ENCODE measurements at regions not wholly inside any gene's neighbourhood (a gene's known extent, or its start where the extent isn't known, plus 50 kb on each side); places are given as distances from the start of the nearest gene placed in this dataset.

DNA sequence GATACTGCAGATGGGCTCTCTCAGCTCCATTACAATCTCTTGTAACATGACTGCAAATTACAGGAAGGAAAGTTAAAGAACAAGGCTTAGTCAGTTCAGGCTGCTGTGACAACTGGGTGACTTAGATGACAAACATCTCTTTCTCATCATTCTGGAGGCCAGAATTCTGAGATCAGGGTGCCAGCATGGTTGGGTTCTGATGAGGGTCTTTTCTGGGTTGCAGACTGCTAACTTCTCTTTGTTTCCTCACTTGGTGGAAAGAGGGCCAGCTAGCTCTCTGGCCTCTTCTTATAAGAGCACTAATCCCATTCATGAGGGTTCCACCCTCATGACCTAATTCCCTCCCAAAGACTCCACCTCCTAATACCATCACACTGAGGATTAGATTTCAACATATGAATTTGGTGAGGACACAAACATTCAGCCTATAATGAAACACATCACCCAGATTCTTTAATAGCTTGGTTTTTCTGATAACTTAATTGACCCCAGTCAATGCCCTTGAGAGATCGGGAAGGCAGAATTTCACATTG is 73.6 kb upstream of the MAMDC2 start:
- WGBS (ENCODE audit: insufficient coverage) = no CpG with 5 or more reads among the region's 1 CpG
- DNase-seq = no peak
- Histone ChIP-seq H3K4me3 (ENCODE audit: control insufficient read depth in 1 of 7, extremely low read depth in 1 of 7, insufficient read depth in 4 of 7, low read depth in 2 of 7, low read length in 6 of 7) (no peak overlapping the region), H3K9me3 (ENCODE audit: control extremely low read depth in 1 of 5, control insufficient read depth in 4 of 5, insufficient read depth in 2 of 5, low read depth in 1 of 5, low read length in 4 of 5) (no peaks in the 10 kb centered on the region), H3K27ac (ENCODE audit: insufficient read depth in 1 of 2, low read depth in 1 of 2, low read length in 2 of 2, poor library complexity in 1 of 2, severe bottlenecking in 2 of 2) (no peak overlapping the region), H3K4me1 (ENCODE audit: control extremely low read depth in 1 of 4, control insufficient read depth in 4 of 4, insufficient read depth in 4 of 4, low read length in 3 of 4) (peaks cover 0 to 12% (median 0%) of the 10 kb centered on the region in 4 experiments), H3K27me3 (replicated peaks in 2 of 5; ENCODE audit: control insufficient read depth in 4 of 5, insufficient read depth in 5 of 5, low read length in 4 of 5) (peaks cover 0 to 2% (median 0%) of the 10 kb centered on the region in 5 experiments), H3K36me3 (ENCODE audit: control insufficient read depth in 4 of 4, insufficient read depth in 4 of 4, low read length in 3 of 4) (no peaks in the 10 kb centered on the region)
- CTCF ChIA-PET = interaction anchor here (0.6 to 9.4 kb wide), 8 partner anchors 11 to 775 kb away, joined by 3 to 185 read pairs (median 5); no protein-coding TSS in a partner anchor
- POLR2A ChIA-PET = no interaction called here

DNA sequence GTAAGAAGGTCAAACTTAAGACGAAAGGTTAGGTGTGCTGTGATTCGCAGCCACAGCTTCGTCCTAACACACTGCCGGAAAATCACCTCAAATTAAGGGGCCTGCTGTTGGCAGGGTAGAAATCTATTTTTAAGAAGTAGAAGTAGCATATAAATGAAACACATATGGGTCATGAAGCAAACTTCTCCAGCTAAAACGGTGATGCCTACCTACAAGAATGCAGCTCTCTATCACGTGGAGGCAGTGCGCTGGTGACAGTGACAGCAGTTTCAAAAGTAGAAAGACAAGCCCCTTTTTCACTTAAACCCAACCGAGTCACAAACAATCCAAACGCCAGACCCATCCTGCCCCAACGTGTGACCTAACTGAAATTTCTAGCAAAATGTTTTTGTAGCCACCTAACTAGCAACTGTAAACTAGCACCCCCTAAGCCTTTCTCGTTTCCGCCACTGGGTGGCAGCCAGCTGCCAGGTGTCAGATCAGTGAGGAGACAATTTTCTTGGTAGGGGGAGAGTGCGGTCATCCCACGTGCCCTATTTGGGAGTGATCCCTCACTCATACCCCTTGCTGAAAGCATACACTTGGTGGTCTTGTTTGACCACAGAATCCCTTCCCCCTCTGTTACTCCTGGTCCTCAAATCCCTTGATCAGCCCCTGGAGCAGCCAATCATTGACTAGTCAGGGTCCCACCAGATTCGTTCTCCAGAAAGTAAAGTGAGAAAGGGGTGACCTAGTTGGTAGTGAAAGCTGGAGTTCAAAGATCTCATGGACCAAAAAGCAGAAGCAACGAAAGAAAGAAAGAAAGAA is 71.8 kb upstream of the MAMDC2 start:
- Histone ChIP-seq H3K36me3 (ENCODE audit: control insufficient read depth in 4 of 4, insufficient read depth in 4 of 4, low read length in 3 of 4) (no peaks in the 10 kb centered on the region), H3K27ac (ENCODE audit: insufficient read depth in 1 of 2, low read depth in 1 of 2, low read length in 2 of 2, poor library complexity in 1 of 2, severe bottlenecking in 2 of 2) (no peak overlapping the region), H3K27me3 (replicated peaks in 2 of 5; ENCODE audit: control insufficient read depth in 4 of 5, insufficient read depth in 5 of 5, low read length in 4 of 5) (peaks cover 0 to 2% (median 0%) of the 10 kb centered on the region in 5 experiments), H3K4me3 (ENCODE audit: control insufficient read depth in 1 of 7, extremely low read depth in 1 of 7, insufficient read depth in 4 of 7, low read depth in 2 of 7, low read length in 6 of 7) (no peak overlapping the region), H3K9me3 (ENCODE audit: control extremely low read depth in 1 of 5, control insufficient read depth in 4 of 5, insufficient read depth in 2 of 5, low read depth in 1 of 5, low read length in 4 of 5) (no peaks in the 10 kb centered on the region), H3K4me1 (ENCODE audit: control extremely low read depth in 1 of 4, control insufficient read depth in 4 of 4, insufficient read depth in 4 of 4, low read length in 3 of 4) (peaks cover 0 to 12% (median 0%) of the 10 kb centered on the region in 4 experiments)
- CTCF ChIA-PET = interaction anchor here (0.9 to 9.4 kb wide), 18 partner anchors 9 to 631 kb away, joined by 3 to 185 read pairs (median 3); no protein-coding TSS in a partner anchor
- POLR2A ChIA-PET = interaction anchor here (0.6 to 1.2 kb wide), 3 partner anchors 19 to 139 kb away, joined by 4 to 5 read pairs (median 5); no protein-coding TSS in a partner anchor
- peak; percentile 57 to 83 (median 75) for DNase-seq
- WGBS (ENCODE audit: insufficient coverage) = 66% methylated on average over 10 of the region's 16 CpGs

DNA sequence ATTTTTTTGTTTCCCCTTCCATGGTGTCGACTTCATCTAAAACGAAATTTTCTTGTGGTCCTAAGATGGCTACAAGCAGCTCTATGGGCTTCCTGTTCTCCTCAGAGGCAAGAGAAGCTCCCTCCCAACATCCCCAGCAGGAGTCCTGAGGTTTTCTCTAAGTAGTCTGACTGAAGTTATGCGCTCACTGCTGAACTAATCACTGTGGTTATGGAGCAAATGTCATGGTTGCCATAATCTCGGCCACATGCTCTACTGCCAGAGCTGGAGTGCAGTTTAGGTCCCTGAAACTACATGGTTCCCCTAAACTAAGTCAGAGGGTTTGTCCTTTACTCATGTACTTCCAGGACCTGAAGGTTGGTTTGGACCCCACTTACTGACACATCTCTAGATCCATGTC is 68.0 kb upstream of the MAMDC2 start:
- Histone ChIP-seq H3K27me3 (replicated peaks in 2 of 5; ENCODE audit: control insufficient read depth in 4 of 5, insufficient read depth in 5 of 5, low read length in 4 of 5) (peaks cover 0 to 2% (median 0%) of the 10 kb centered on the region in 5 experiments), H3K4me1 (ENCODE audit: control extremely low read depth in 1 of 4, control insufficient read depth in 4 of 4, insufficient read depth in 4 of 4, low read length in 3 of 4) (peaks cover 0 to 12% (median 0%) of the 10 kb centered on the region in 4 experiments), H3K4me3 (ENCODE audit: control insufficient read depth in 1 of 7, extremely low read depth in 1 of 7, insufficient read depth in 4 of 7, low read depth in 2 of 7, low read length in 6 of 7) (no peak overlapping the region), H3K36me3 (ENCODE audit: control insufficient read depth in 4 of 4, insufficient read depth in 4 of 4, low read length in 3 of 4) (no peaks in the 10 kb centered on the region), H3K9me3 (ENCODE audit: control extremely low read depth in 1 of 5, control insufficient read depth in 4 of 5, insufficient read depth in 2 of 5, low read depth in 1 of 5, low read length in 4 of 5) (peaks cover 0 to 2% (median 0%) of the 10 kb centered on the region in 5 experiments), H3K27ac (ENCODE audit: insufficient read depth in 1 of 2, low read depth in 1 of 2, low read length in 2 of 2, poor library complexity in 1 of 2, severe bottlenecking in 2 of 2) (no peak overlapping the region)
- ChIA-PET POLR2A (interaction anchor here (0.6 kb wide), 1 partner anchor 1277 kb away, joined by 4 read pairs; no protein-coding TSS in a partner anchor), CTCF (interaction anchor here (5.2 kb wide), 1 partner anchor 137 kb away, joined by 72 read pairs; no protein-coding TSS in a partner anchor)
- no peak for DNase-seq
- 70% methylated on average over 4 of the region's 4 CpGs for WGBS (ENCODE audit: insufficient coverage)

DNA sequence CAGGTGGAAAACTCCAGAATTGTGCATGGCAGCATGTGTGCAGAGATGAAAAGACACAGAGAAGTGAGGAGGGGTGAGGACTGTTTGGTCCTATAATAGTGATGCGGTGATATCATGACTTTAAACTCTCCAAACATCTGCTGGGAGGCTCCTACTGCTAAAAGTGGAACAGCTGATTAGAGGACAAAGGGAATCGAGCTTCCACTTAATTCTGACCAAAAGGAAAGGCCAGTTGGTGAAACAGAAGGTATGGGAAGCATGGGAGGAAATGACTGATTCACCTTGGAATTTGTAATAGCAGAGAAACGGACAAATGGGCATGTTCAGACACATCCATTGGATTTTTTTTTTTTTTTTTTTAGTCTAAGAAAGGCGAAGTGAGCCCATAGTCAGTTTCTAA is 67.5 kb upstream of the MAMDC2 start:
- 65% methylated on average over 2 of the region's 4 CpGs for WGBS (ENCODE audit: insufficient coverage)
- peaks cover 0 to 2% (median 0%) of the 10 kb centered on the region in 5 experiments for H3K9me3 ChIP-seq (ENCODE audit: control extremely low read depth in 1 of 5, control insufficient read depth in 4 of 5, insufficient read depth in 2 of 5, low read depth in 1 of 5, low read length in 4 of 5)
- no peaks in the 10 kb centered on the region for H3K36me3 ChIP-seq (ENCODE audit: control insufficient read depth in 4 of 4, insufficient read depth in 4 of 4, low read length in 3 of 4)
- no peak overlapping the region for H3K27ac ChIP-seq (ENCODE audit: insufficient read depth in 1 of 2, low read depth in 1 of 2, low read length in 2 of 2, poor library complexity in 1 of 2, severe bottlenecking in 2 of 2)
- peaks cover 0 to 2% (median 0%) of the 10 kb centered on the region in 5 experiments for H3K27me3 ChIP-seq (replicated peaks in 2 of 5; ENCODE audit: control insufficient read depth in 4 of 5, insufficient read depth in 5 of 5, low read length in 4 of 5)
- H3K4me3 ChIP-seq (ENCODE audit: control insufficient read depth in 1 of 7, extremely low read depth in 1 of 7, insufficient read depth in 4 of 7, low read depth in 2 of 7, low read length in 6 of 7) = no peak overlapping the region
- ChIA-PET CTCF (interaction anchor here (5.2 kb wide), 1 partner anchor 136 kb away, joined by 72 read pairs; no protein-coding TSS in a partner anchor), POLR2A (no interaction called here)
- DNase-seq = no peak
- peaks cover 0 to 12% (median 0%) of the 10 kb centered on the region in 4 experiments for H3K4me1 ChIP-seq (ENCODE audit: control extremely low read depth in 1 of 4, control insufficient read depth in 4 of 4, insufficient read depth in 4 of 4, low read length in 3 of 4)

DNA sequence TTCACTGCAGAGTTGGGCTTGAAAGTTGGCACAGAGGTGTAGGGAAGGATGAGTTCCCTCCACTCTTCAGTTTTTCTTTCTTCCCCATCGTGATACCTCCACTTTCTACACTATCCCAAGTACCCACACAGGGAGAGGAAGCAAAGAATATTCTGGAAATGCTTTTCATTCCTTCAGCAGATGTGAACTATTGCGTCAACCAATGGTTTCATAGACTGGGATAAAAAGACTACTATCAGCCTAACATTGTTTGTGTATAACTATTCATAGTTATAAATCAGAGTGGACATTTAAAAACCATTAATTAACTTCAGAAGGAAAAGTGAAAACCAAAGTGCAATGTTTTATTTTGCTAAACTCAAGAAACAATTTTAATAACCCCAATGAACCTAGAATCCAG is 63.6 kb upstream of the MAMDC2 start:
- Histone ChIP-seq H3K4me3 (ENCODE audit: control insufficient read depth in 1 of 7, extremely low read depth in 1 of 7, insufficient read depth in 4 of 7, low read depth in 2 of 7, low read length in 6 of 7) (no peak overlapping the region), H3K9me3 (ENCODE audit: control extremely low read depth in 1 of 5, control insufficient read depth in 4 of 5, insufficient read depth in 2 of 5, low read depth in 1 of 5, low read length in 4 of 5) (peaks cover 0 to 2% (median 0%) of the 10 kb centered on the region in 5 experiments), H3K27ac (ENCODE audit: insufficient read depth in 1 of 2, low read depth in 1 of 2, low read length in 2 of 2, poor library complexity in 1 of 2, severe bottlenecking in 2 of 2) (no peak overlapping the region), H3K36me3 (ENCODE audit: control insufficient read depth in 4 of 4, insufficient read depth in 4 of 4, low read length in 3 of 4) (no peaks in the 10 kb centered on the region), H3K4me1 (ENCODE audit: control extremely low read depth in 1 of 4, control insufficient read depth in 4 of 4, insufficient read depth in 4 of 4, low read length in 3 of 4) (no peaks in the 10 kb centered on the region), H3K27me3 (replicated peaks in 2 of 5; ENCODE audit: control insufficient read depth in 4 of 5, insufficient read depth in 5 of 5, low read length in 4 of 5) (no peaks in the 10 kb centered on the region)
- ChIA-PET CTCF (no interaction called here), POLR2A (no interaction called here)
- WGBS (ENCODE audit: insufficient coverage) = no CpG with 5 or more reads among the region's 2 CpGs
- DNase-seq = no peak

- CTCF ChIA-PET = no interaction called here
- Histone ChIP-seq H3K27ac (ENCODE audit: insufficient read depth in 1 of 2, low read depth in 1 of 2, low read length in 2 of 2, poor library complexity in 1 of 2, severe bottlenecking in 2 of 2) (no peak overlapping the region), H3K4me1 (ENCODE audit: control extremely low read depth in 1 of 4, control insufficient read depth in 4 of 4, insufficient read depth in 4 of 4, low read length in 3 of 4) (no peaks in the 10 kb centered on the region), H3K36me3 (ENCODE audit: control insufficient read depth in 4 of 4, insufficient read depth in 4 of 4, low read length in 3 of 4) (no peaks in the 10 kb centered on the region), H3K4me3 (ENCODE audit: control insufficient read depth in 1 of 7, extremely low read depth in 1 of 7, insufficient read depth in 4 of 7, low read depth in 2 of 7, low read length in 6 of 7) (no peak overlapping the region), H3K9me3 (ENCODE audit: control extremely low read depth in 1 of 5, control insufficient read depth in 4 of 5, insufficient read depth in 2 of 5, low read depth in 1 of 5, low read length in 4 of 5) (peaks cover 0 to 2% (median 0%) of the 10 kb centered on the region in 5 experiments), H3K27me3 (replicated peaks in 2 of 5; ENCODE audit: control insufficient read depth in 4 of 5, insufficient read depth in 5 of 5, low read length in 4 of 5) (no peaks in the 10 kb centered on the region)
- POLR2A ChIA-PET = no interaction called here
- no CpG with 5 or more reads among the region's 6 CpGs for WGBS (ENCODE audit: insufficient coverage)
- DNase-seq = no peak
These were observed 63.1 kb upstream of the MAMDC2 start for GRCh38 chr9:69980591-69980990.
